ENCODE measurements at regions not wholly inside any gene's neighbourhood (a gene's known extent, or its start where the extent isn't known, plus 50 kb on each side); places are given as distances from the start of the nearest gene placed in this dataset.

- TF ChIP-seq CTCF (IDR thresholded peaks at IDR 0.05) (no peak), POLR2A (IDR thresholded peaks at IDR 0.05) (no peak)
Observed at GRCh38 chr1:233787599-233787998, 116.9 kb upstream of the SLC35F3 start.
